Dermis microvascular lymphatic vessel endothelial cell (primary cell): ENCODE measurements at regions not wholly inside any gene's neighbourhood (a gene's known extent, or its start where the extent isn't known, plus 50 kb on each side); places are given as distances from the start of the nearest gene placed in this dataset.
"Not testable (repeated sequence)": the region's sequence is repeated elsewhere in the genome, so short reads cannot be mapped to it uniquely, and the experiment has no call there.

Experiments
- DNase-seq, 2 donors: peaks; one replicate each; pipeline versions ENCODE4 v3.0.0 to v3.0.0-alpha.2; 2010; ENCODE audit warnings: low read depth in 2 of 2

- no peak for DNase-seq
Observed at GRCh38 chr1:5734996-5735395, 257.2 kb downstream of the NPHP4 start.

- DNase-seq, result no peak
Observed at GRCh38 chr1:5734414-5734813, 257.8 kb downstream of the NPHP4 start.

GRCh38 chr1:5733596-5733995 is 258.6 kb downstream of the NPHP4 start:
- no peak for DNase-seq

GRCh38 chr1:5731110-5731423 is 261.2 kb downstream of the NPHP4 start:
- DNase-seq, result no peak

- no peak for DNase-seq
Observed at GRCh38 chr1:5730272-5731109, 261.7 kb downstream of the NPHP4 start.

GRCh38 chr1:5729636-5730145 is 262.5 kb downstream of the NPHP4 start:
- DNase-seq, result no peak

GRCh38 chr1:5728663-5729355 is 263.4 kb downstream of the NPHP4 start:
- DNase-seq, result no peak

- DNase-seq, result no peak
Observed at GRCh38 chr1:5727871-5728643, 264.2 kb downstream of the NPHP4 start.

GRCh38 chr1:5727191-5727590 is 265.0 kb downstream of the NPHP4 start:
- no peak for DNase-seq

GRCh38 chr1:5726586-5727184 is 265.5 kb downstream of the NPHP4 start:
- not testable (repeated sequence) for DNase-seq

GRCh38 chr1:5725855-5726585 is 266.2 kb downstream of the NPHP4 start:
- DNase-seq, result no peak

GRCh38 chr1:5725406-5725805 is 266.8 kb downstream of the NPHP4 start:
- DNase-seq, result no peak

- no peak for DNase-seq
Observed at GRCh38 chr1:5724847-5725246, 267.4 kb downstream of the NPHP4 start.

- DNase-seq, result no peak
Observed at GRCh38 chr1:5722635-5723164, 269.5 kb downstream of the NPHP4 start.

GRCh38 chr1:5721634-5722215 is 270.5 kb downstream of the NPHP4 start:
- DNase-seq, result no peak

GRCh38 chr1:5720936-5721335 is 271.3 kb downstream of the NPHP4 start:
- DNase-seq, result no peak

GRCh38 chr1:5720484-5720883 is 271.7 kb downstream of the NPHP4 start:
- no peak for DNase-seq

GRCh38 chr1:5720045-5720444 is 272.2 kb downstream of the NPHP4 start:
- DNase-seq, result no peak

- DNase-seq, result no peak
Observed at GRCh38 chr1:5718831-5719632, 273.2 kb downstream of the NPHP4 start.
